GM18870 (cell line): ENCODE measurements at regions not wholly inside any gene's neighbourhood (a gene's known extent, or its start where the extent isn't known, plus 50 kb on each side); places are given as distances from the start of the nearest gene placed in this dataset.

Experiments
- ATAC-seq: cut with Tn5 transposase; IDR thresholded peaks from one replicate; pipeline ENCODE4 v1.9.1; 2021; ENCODE audit warnings: moderate library complexity; ENCODE audit not compliant: unreplicated experiment

- peak; percentile 33 for ATAC-seq
Measured at GRCh38 chr6:7960848-7961247, 50.3 kb upstream of the TXNDC5 start.
